IMR-90 (cell line): ENCODE measurements at regions not wholly inside any gene's neighbourhood (a gene's known extent, or its start where the extent isn't known, plus 50 kb on each side); places are given as distances from the start of the nearest gene placed in this dataset.

Source experiments
- ATAC-seq: fragments of 200-7000 bp; cut with Tn5 transposase; 2 replicates; pipeline ENCODE4 v1.9.1; 2020; ENCODE audit warnings: low read depth, mild to moderate bottlenecking, moderate library complexity
- BruUV-seq: library from RNA; stranded (reverse); fragments of 400-500 nt; replicated peaks from 2 replicates; lab custom pipeline; 2021; lab: Mats Ljungman, UMichigan
- CTCF ChIA-PET: fragments of 300-600 bp; formaldehyde crosslinking; extraction: SDS; loops from one replicate; lab custom pipeline; 2021; ENCODE audit warnings: antibody characterized with exemption; lab: Yijun Ruan, JAX
- POLR2A ChIA-PET: fragments of 300-600 bp; sonication (Branson Sonifier 250); formaldehyde crosslinking; loops from one replicate; lab custom pipeline; 2022; ENCODE audit warnings: antibody characterized with exemption; ENCODE audit not compliant: unreplicated experiment; lab: Charles Lee
- DNase-seq: peaks from one replicate; pipeline ENCODE4 v3.0.0; 2013
- H2AFZ ChIP-seq: replicated peaks from 2 replicates; pipeline ENCODE3; 2013; ENCODE audit warnings: low read length, mild to moderate bottlenecking; ENCODE audit not compliant: poor library complexity
- H2AK5ac ChIP-seq: 2 replicates; pipeline ENCODE4 v1.6.1; 2013; ENCODE audit warnings: low read depth, low read length, inconsistent platforms
- H2AK9ac ChIP-seq: replicated peaks from 2 replicates; pipeline ENCODE3; 2013; ENCODE audit warnings: mild to moderate bottlenecking, low read depth, low read length, moderate library complexity; ENCODE audit not compliant: poor library complexity
- H2BK120ac ChIP-seq: 2 replicates; pipeline ENCODE4 v1.6.1; 2013; ENCODE audit warnings: low read depth, low read length, inconsistent platforms
- H2BK15ac ChIP-seq: 3 replicates; pipeline ENCODE4 v1.6.1; 2013; ENCODE audit warnings: low read depth, low read length, inconsistent platforms
- H2BK20ac ChIP-seq: 2 replicates; pipeline ENCODE4 v1.6.1; 2013; ENCODE audit warnings: low read depth, mild to moderate bottlenecking, inconsistent platforms, low read length, moderate library complexity
- H2BK5ac ChIP-seq: 2 replicates; pipeline ENCODE4 v1.6.1; 2013; ENCODE audit warnings: mild to moderate bottlenecking, low read depth, low read length, inconsistent platforms; ENCODE audit not compliant: poor library complexity, severe bottlenecking
- H3K14ac ChIP-seq: replicated peaks from 2 replicates; pipeline ENCODE4 v1.6.1; 2013; ENCODE audit warnings: low read depth, low read length, inconsistent platforms
- H3K18ac ChIP-seq: 2 replicates; pipeline ENCODE4 v1.6.1; 2013; ENCODE audit warnings: low read depth, low read length, control low read depth
- H3K23ac ChIP-seq: 2 replicates; pipeline ENCODE4 v1.6.1; 2013; ENCODE audit warnings: low read depth, low read length, inconsistent platforms
- H3K27ac ChIP-seq: 2 replicates; pipeline ENCODE4 v1.5.1; 2013; ENCODE audit warnings: mild to moderate bottlenecking, control low read depth, low read length; ENCODE audit not compliant: insufficient read depth
- H3K27me3 ChIP-seq: 2 replicates; pipeline ENCODE4 v1.6.1; 2013; ENCODE audit warnings: low read length; ENCODE audit not compliant: control insufficient read depth, insufficient read depth
- H3K36me3 ChIP-seq: 2 replicates; pipeline ENCODE4 v1.6.1; 2013; ENCODE audit warnings: low read length, mixed read lengths; ENCODE audit not compliant: control insufficient read depth, insufficient read depth
- H3K4ac ChIP-seq: 2 replicates; pipeline ENCODE4 v1.6.1; 2013; ENCODE audit warnings: low read depth, low read length, inconsistent platforms
- H3K4me1 ChIP-seq: 2 replicates; pipeline ENCODE4 v1.6.1; 2013; ENCODE audit warnings: low read length, mixed read lengths; ENCODE audit not compliant: control insufficient read depth, insufficient read depth
- H3K4me2 ChIP-seq: 2 replicates; pipeline ENCODE4 v1.6.1; 2013; ENCODE audit warnings: low read depth, mild to moderate bottlenecking, control low read depth, low read length, moderate library complexity
- H3K4me3 ChIP-seq: 2 replicates; pipeline ENCODE4 v1.5.1; 2013; ENCODE audit warnings: low read depth, mild to moderate bottlenecking, control low read depth, low read length, moderate library complexity; ENCODE audit not compliant: insufficient read depth
- H3K56ac ChIP-seq: 2 replicates; pipeline ENCODE4 v1.6.1; 2013; ENCODE audit warnings: low read length, inconsistent platforms; ENCODE audit not compliant: insufficient read depth; ENCODE audit errors: extremely low read depth
- H3K79me1 ChIP-seq, 2 experiments: 2 replicates each; pipeline ENCODE4 v1.6.1; 2013; ENCODE audit warnings: low read length in 2 of 2, inconsistent platforms in 1 of 2, low read depth in 1 of 2
- H3K9ac ChIP-seq: 2 replicates; pipeline ENCODE4 v1.6.1; 2013; ENCODE audit warnings: low read depth, low read length, control low read depth
- H3K9me1 ChIP-seq: 2 replicates; pipeline ENCODE4 v1.6.1; 2013; ENCODE audit warnings: low read length, inconsistent platforms; ENCODE audit not compliant: insufficient read depth
- H3K9me3 ChIP-seq: 2 replicates; pipeline ENCODE4 v1.6.1; 2013; ENCODE audit warnings: low read length; ENCODE audit not compliant: control insufficient read depth, insufficient read depth
- H4K20me1 ChIP-seq: 2 replicates; pipeline ENCODE4 v1.6.1; 2013; ENCODE audit warnings: low read length, inconsistent platforms; ENCODE audit not compliant: insufficient read depth
- H4K5ac ChIP-seq: 2 replicates; pipeline ENCODE4 v1.6.1; 2013; ENCODE audit warnings: mild to moderate bottlenecking, low read depth, low read length, control low read depth
- H4K8ac ChIP-seq, 2 experiments: 2 replicates each; pipeline ENCODE4 v1.6.1; 2013; ENCODE audit warnings: low read depth in 2 of 2, low read length in 2 of 2, control low read depth in 1 of 2, inconsistent platforms in 1 of 2
- H4K91ac ChIP-seq: 2 replicates; pipeline ENCODE4 v1.6.1; 2013; ENCODE audit warnings: low read depth, low read length, inconsistent platforms; ENCODE audit not compliant: insufficient read depth
- FOS ChIP-seq: fragments of 150-350 bp; IDR thresholded peaks from 2 replicates; pipeline ENCODE4 v1.6.1; 2016; ENCODE audit warnings: low read depth, low read length
- POLR2A ChIP-seq: IDR thresholded peaks from 2 replicates; pipeline ENCODE4 v1.6.1; 2012; ENCODE audit warnings: mild to moderate bottlenecking, low read depth, low read length
- WGBS, 2 experiments: methylation state at CpG; one replicate each; pipeline versions ENCODE4 v1.1.5 to v1.1.7; 2013; ENCODE audit warnings: missing lambda C conversion rate in 2 of 2; ENCODE audit not compliant: insufficient read length in 1 of 2; ENCODE audit errors: extremely low coverage in 2 of 2; 5-methylcytosine and 5-hydroxymethylcytosine counted together
- dilution Hi-C: fragments of 300-500 bp; cut with HindIII; formaldehyde crosslinking; loops from one replicate; pipeline ENCODE4 v1.14.3; 2018; ENCODE audit warnings: low sequenced_read_pairs; ENCODE audit not compliant: unreplicated experiment
- in situ Hi-C: fragments of 300-500 bp; cut with MboI; formaldehyde crosslinking; loops from 3 replicates; pipeline ENCODE4 v1.14.3; 2019; ENCODE audit warnings: low sequenced_read_pairs, inconsistent platforms, mixed read lengths
- intact Hi-C: fragments of 100-400 bp; cut with micrococcal nuclease; formaldehyde crosslinking; loops from 2 replicates; pipeline ENCODE4 v1.10.0; 2022

DNA sequence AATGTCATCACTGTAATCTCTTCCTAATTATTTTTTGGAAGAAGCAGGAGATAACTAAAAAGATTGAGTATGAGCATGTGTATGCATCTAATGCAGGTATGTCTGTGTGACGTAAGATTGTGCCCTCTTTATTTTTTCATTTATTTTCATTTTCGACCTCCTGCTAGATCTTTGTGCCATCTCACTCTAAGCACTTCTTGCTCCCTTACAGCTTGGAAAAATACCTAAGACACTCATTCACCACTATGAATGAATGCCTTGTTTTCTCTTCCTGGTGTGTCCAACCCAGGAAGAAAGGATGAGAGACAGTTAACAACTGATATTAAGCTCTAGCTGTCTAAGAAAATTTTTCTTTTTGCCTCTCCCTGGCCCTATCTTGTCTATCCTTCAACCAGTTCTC lies 76.8 kb upstream of the CISTR start:
- dilution Hi-C loops: no loop called here
- Histone ChIP-seq H3K9ac (no peak overlapping the region), H2BK5ac (no peak overlapping the region), H3K56ac (no peak overlapping the region), H2AFZ (no peak overlapping the region), H3K18ac (no peak overlapping the region), H4K91ac (no peak overlapping the region), H3K79me1 (no peaks in the 10 kb centered on the region), H3K27me3 (peaks cover 25% of the 10 kb centered on the region), H3K27ac (no peak overlapping the region), H3K14ac (no peak overlapping the region), H3K4me1 (no peaks in the 10 kb centered on the region; the same call in 1 of the 2 replicates), H3K9me1 (no peaks in the 10 kb centered on the region; the same call in 1 of the 2 replicates), H4K8ac (no peak overlapping the region), H3K4ac (no peak overlapping the region), H2BK20ac (no peak overlapping the region), H3K36me3 (no peaks in the 10 kb centered on the region), H2AK5ac (no peak overlapping the region), H3K4me3 (no peak overlapping the region), H4K20me1 (no peaks in the 10 kb centered on the region), H2BK120ac (no peak overlapping the region), H2AK9ac (no peak overlapping the region), H3K23ac (no peak overlapping the region), H3K4me2 (no peak overlapping the region), H4K5ac (no peak overlapping the region), H3K9me3 (no peaks in the 10 kb centered on the region), H2BK15ac (no peak overlapping the region)
- no CpG with 5 or more reads among the region's 2 CpGs for WGBS, 2 experiments
- CTCF ChIA-PET: no interaction called here
- in situ Hi-C loops: no loop called here
- TF ChIP-seq POLR2A (no peak), FOS (no peak)
- DNase-seq (no peak), ATAC-seq (no peak)
- BruUV-seq: no TSS peak
- intact Hi-C loops: no loop called here
- POLR2A ChIA-PET: no interaction called here
